A549 (cell line): ENCODE measurements at regions not wholly inside any gene's neighbourhood (a gene's known extent, or its start where the extent isn't known, plus 50 kb on each side); places are given as distances from the start of the nearest gene placed in this dataset.
A peak's percentile ranks its signal among the peaks of the same experiment; 100 is the strongest.

Experiments used
- ATAC-seq, 2 experiments: fragments of 200-7000 bp in 1 of 2; fragments of >200 bp in 1 of 2; cut with Nextera tagmentation in 1 of 2; cut with Tn5 transposase in 1 of 2; 3 replicates each; pipeline versions ENCODE4 v1.8.0 to v1.9.1; 2018 to 2020; ENCODE audit warnings: mild to moderate bottlenecking in 1 of 2, moderate library complexity in 1 of 2
- CTCF ChIA-PET: fragments of 300-600 bp; sonication (Branson Sonifier 250); formaldehyde crosslinking; extraction: SDS; loops from one replicate; lab custom pipeline; 2021; ENCODE audit warnings: antibody characterized with exemption, inconsistent platforms; lab: Yijun Ruan, JAX
- POLR2A ChIA-PET: fragments of 350-600 bp; formaldehyde crosslinking; extraction: SDS; loops from one replicate; lab custom pipeline; 2021; ENCODE audit warnings: antibody characterized with exemption, inconsistent platforms; lab: Yijun Ruan, JAX
- DNase-seq, 2 experiments: peaks; one replicate each; pipeline versions ENCODE4 v3.0.0 to v3.0.0-alpha.2; 2011 to 2016; ENCODE audit warnings: low read depth in 1 of 2, low spot score in 1 of 2
- FAIRE-seq: peaks from 2 replicates; lab custom pipeline; 2011; peaks lifted over from hg19 to GRCh38; lab: Jason Lieb, UNC
- H3K27ac ChIP-seq, 2 experiments: fragments of >200 bp; sonication (Bioruptor Twin); formaldehyde crosslinking; 3 replicates each; pipeline ENCODE4 v1.5.1; 2016 to 2017
- H3K4me1 ChIP-seq: fragments of >200 bp; sonication (Bioruptor Twin); formaldehyde crosslinking; 3 replicates; pipeline ENCODE4 v1.6.1; 2016
- H3K4me2 ChIP-seq: fragments of >200 bp; sonication (Bioruptor Twin); formaldehyde crosslinking; 3 replicates; pipeline ENCODE4 v1.6.1; 2016
- H3K4me3 ChIP-seq: fragments of >200 bp; sonication (Bioruptor Twin); formaldehyde crosslinking; 3 replicates; pipeline ENCODE4 v1.5.1; 2016
- H3K9me3 ChIP-seq: fragments of >200 bp; sonication (Bioruptor Twin); formaldehyde crosslinking; 3 replicates; pipeline ENCODE4 v1.6.1; 2016
- CBX2 ChIP-seq: fragments of 200-600 bp; sonication (generic); IDR thresholded peaks from 2 replicates; pipeline ENCODE4 v1.6.1; 2016; ENCODE audit warnings: low read depth, mild to moderate bottlenecking, borderline replicate concordance
- CEBPB ChIP-seq, 2 experiments: fragments of >200 bp in 1 of 2; sonication (Bioruptor Twin) in 1 of 2; formaldehyde crosslinking in 1 of 2; IDR thresholded peaks; 2 replicates each; pipeline ENCODE4 v1.6.1; 2012 to 2016
- ESRRA ChIP-seq: fragments of 150-350 bp; IDR thresholded peaks from 2 replicates; pipeline ENCODE4 v1.6.1; 2014; ENCODE audit warnings: mild to moderate bottlenecking, low read length, borderline replicate concordance
- GATA3 ChIP-seq: IDR thresholded peaks from 2 replicates; pipeline ENCODE4 v1.6.1; 2012; ENCODE audit warnings: borderline replicate concordance
- HOXB13 ChIP-seq: fragments of 250-450 bp; sonication (Bioruptor Pico); IDR thresholded peaks from 2 replicates; pipeline ENCODE4 v1.5.0; 2020; ENCODE audit warnings: low read depth, mild to moderate bottlenecking, moderate library complexity
- HOXB5 ChIP-seq: fragments of 250-450 bp; sonication (Bioruptor Pico); IDR thresholded peaks from 2 replicates; pipeline ENCODE4 v1.5.0; 2020; ENCODE audit warnings: mild to moderate bottlenecking, moderate library complexity
- JUNB ChIP-seq: fragments of >200 bp; sonication (Bioruptor Twin); formaldehyde crosslinking; IDR thresholded peaks from 2 replicates; pipeline ENCODE4 v1.6.1; 2016
- MYC ChIP-seq: IDR thresholded peaks from 2 replicates; pipeline ENCODE4 v1.6.1; 2012; ENCODE audit warnings: mild to moderate bottlenecking, inconsistent platforms, low read length, improper control_type of control experiment, borderline replicate concordance
- NFE2L2 ChIP-seq: fragments of 150-350 bp; conservative IDR thresholded peaks from 2 replicates; pipeline ENCODE4 v1.6.1; 2014; ENCODE audit warnings: low read length
- NR3C1 ChIP-seq: fragments of >200 bp; sonication (Bioruptor Twin); formaldehyde crosslinking; IDR thresholded peaks from 3 replicates; pipeline ENCODE4 v1.6.1; 2017
- POLR2A ChIP-seq: IDR thresholded peaks from 2 replicates; pipeline ENCODE4 v1.6.1; 2012; ENCODE audit warnings: mild to moderate bottlenecking, low read length
- RAD21 ChIP-seq, 2 experiments: fragments of >200 bp in 1 of 2; sonication (Bioruptor Twin) in 1 of 2; formaldehyde crosslinking in 1 of 2; IDR thresholded peaks in 1 of 2; conservative IDR thresholded peaks in 1 of 2; 2 replicates in 1 of 2; 3 replicates in 1 of 2; pipeline ENCODE4 v1.6.1; 2012 to 2018; ENCODE audit warnings: inconsistent platforms in 1 of 2
- RARB ChIP-seq: fragments of 250-450 bp; sonication (Bioruptor Pico); IDR thresholded peaks from 2 replicates; pipeline ENCODE4 v1.8.0; 2021; ENCODE audit warnings: mild to moderate bottlenecking, moderate library complexity
- ZNF302 ChIP-seq: fragments of 250-450 bp; sonication (Bioruptor Pico); IDR thresholded peaks from 2 replicates; pipeline ENCODE4 v1.9.0; 2021; ENCODE audit warnings: inconsistent platforms, mild to moderate bottlenecking, moderate library complexity
- WGBS: methylation state at CpG from one replicate; pipeline ENCODE4 v1.1.6; 2017; ENCODE audit errors: missing lambda C conversion rate; 5-methylcytosine and 5-hydroxymethylcytosine counted together
- TF ChIP-seq, protein P1 (sequence below): fragments of 200-600 bp; sonication (generic); IDR thresholded peaks from 2 replicates; pipeline ENCODE4 v1.6.1; 2016; ENCODE audit warnings: antibody characterized with exemption, mild to moderate bottlenecking, moderate library complexity
- TF ChIP-seq, protein P2 (sequence below): fragments of 250-450 bp; sonication (Bioruptor Pico); IDR thresholded peaks from 2 replicates; pipeline ENCODE4 v1.5.0; 2020; ENCODE audit warnings: low read depth, mild to moderate bottlenecking, moderate library complexity
- TF ChIP-seq, protein P3 (sequence below): IDR thresholded peaks from 2 replicates; pipeline ENCODE4 v1.6.1; 2012; ENCODE audit warnings: low read depth, borderline replicate concordance
- TF ChIP-seq, protein P4 (sequence below): fragments of 150-350 bp; IDR thresholded peaks from 2 replicates; pipeline ENCODE4 v1.6.1; 2014; ENCODE audit warnings: low read depth, mild to moderate bottlenecking, low read length
- TF ChIP-seq, protein P5 (sequence below): fragments of >200 bp; sonication (Bioruptor Twin); formaldehyde crosslinking; IDR thresholded peaks from 3 replicates; pipeline ENCODE4 v1.6.1; 2016
- TF ChIP-seq, protein P6 (sequence below): IDR thresholded peaks from 2 replicates; pipeline ENCODE4 v1.6.1; 2012
- TF ChIP-seq, protein P7 (sequence below): fragments of 250-450 bp; sonication (Bioruptor Pico); IDR thresholded peaks from 2 replicates; pipeline ENCODE4 v1.5.0; 2021; ENCODE audit warnings: mild to moderate bottlenecking, moderate library complexity, borderline replicate concordance
- TF ChIP-seq, protein P8 (sequence below): fragments of >200 bp; sonication (Bioruptor Twin); formaldehyde crosslinking; IDR thresholded peaks from 2 replicates; pipeline ENCODE4 v1.6.1; 2016

DNA sequence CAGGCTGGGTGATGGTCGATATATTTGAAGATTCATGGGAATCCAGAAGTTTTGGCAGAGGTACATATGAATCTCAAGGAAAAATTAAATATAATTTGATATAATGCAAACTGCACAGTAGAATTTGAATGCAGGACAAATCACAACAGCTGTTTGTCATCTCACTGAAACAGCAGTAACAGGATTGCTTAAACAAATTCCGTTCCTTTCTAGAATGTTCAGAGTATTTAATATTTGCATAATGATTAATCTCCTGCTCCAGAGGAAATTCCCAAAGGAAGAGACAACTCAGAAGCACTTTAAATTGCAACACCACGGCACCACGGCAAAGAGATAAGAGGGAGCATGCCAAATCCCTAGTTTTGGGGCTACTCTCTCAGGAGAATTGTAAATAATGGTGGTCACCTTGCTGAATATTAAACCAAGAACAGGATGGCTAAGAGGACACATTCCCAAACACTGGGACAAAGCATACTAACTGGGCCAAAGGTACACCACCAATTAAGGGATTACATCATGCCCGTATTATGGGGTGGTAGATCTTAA is 67.8 kb upstream of the MAP4K3 start (continued):
- TF ChIP-seq, protein P1, sequence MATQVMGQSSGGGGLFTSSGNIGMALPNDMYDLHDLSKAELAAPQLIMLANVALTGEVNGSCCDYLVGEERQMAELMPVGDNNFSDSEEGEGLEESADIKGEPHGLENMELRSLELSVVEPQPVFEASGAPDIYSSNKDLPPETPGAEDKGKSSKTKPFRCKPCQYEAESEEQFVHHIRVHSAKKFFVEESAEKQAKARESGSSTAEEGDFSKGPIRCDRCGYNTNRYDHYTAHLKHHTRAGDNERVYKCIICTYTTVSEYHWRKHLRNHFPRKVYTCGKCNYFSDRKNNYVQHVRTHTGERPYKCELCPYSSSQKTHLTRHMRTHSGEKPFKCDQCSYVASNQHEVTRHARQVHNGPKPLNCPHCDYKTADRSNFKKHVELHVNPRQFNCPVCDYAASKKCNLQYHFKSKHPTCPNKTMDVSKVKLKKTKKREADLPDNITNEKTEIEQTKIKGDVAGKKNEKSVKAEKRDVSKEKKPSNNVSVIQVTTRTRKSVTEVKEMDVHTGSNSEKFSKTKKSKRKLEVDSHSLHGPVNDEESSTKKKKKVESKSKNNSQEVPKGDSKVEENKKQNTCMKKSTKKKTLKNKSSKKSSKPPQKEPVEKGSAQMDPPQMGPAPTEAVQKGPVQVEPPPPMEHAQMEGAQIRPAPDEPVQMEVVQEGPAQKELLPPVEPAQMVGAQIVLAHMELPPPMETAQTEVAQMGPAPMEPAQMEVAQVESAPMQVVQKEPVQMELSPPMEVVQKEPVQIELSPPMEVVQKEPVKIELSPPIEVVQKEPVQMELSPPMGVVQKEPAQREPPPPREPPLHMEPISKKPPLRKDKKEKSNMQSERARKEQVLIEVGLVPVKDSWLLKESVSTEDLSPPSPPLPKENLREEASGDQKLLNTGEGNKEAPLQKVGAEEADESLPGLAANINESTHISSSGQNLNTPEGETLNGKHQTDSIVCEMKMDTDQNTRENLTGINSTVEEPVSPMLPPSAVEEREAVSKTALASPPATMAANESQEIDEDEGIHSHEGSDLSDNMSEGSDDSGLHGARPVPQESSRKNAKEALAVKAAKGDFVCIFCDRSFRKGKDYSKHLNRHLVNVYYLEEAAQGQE = no peak
- no peak for TF ChIP-seq HOXB13
- peak; percentile 64; the same call in 1 of the 2 replicates for TF ChIP-seq GATA3
- peak; percentile 96 to 98 for TF ChIP-seq CEBPB (IDR thresholded peaks at IDR 0.05)
- TF ChIP-seq NFE2L2 = no peak
- TF ChIP-seq ZNF302 = no peak
- TF ChIP-seq POLR2A = no peak
- TF ChIP-seq, protein P2, sequence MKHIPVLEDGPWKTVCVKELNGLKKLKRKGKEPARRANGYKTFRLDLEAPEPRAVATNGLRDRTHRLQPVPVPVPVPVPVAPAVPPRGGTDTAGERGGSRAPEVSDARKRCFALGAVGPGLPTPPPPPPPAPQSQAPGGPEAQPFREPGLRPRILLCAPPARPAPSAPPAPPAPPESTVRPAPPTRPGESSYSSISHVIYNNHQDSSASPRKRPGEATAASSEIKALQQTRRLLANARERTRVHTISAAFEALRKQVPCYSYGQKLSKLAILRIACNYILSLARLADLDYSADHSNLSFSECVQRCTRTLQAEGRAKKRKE (CRISPR knock-in tag) = no peak
- TF ChIP-seq, protein P3, sequence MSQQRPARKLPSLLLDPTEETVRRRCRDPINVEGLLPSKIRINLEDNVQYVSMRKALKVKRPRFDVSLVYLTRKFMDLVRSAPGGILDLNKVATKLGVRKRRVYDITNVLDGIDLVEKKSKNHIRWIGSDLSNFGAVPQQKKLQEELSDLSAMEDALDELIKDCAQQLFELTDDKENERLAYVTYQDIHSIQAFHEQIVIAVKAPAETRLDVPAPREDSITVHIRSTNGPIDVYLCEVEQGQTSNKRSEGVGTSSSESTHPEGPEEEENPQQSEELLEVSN = no peak
- TF ChIP-seq MYC = no peak
- TF ChIP-seq, protein P4, sequence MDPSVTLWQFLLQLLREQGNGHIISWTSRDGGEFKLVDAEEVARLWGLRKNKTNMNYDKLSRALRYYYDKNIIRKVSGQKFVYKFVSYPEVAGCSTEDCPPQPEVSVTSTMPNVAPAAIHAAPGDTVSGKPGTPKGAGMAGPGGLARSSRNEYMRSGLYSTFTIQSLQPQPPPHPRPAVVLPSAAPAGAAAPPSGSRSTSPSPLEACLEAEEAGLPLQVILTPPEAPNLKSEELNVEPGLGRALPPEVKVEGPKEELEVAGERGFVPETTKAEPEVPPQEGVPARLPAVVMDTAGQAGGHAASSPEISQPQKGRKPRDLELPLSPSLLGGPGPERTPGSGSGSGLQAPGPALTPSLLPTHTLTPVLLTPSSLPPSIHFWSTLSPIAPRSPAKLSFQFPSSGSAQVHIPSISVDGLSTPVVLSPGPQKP = no peak
- TF ChIP-seq, protein P5, sequence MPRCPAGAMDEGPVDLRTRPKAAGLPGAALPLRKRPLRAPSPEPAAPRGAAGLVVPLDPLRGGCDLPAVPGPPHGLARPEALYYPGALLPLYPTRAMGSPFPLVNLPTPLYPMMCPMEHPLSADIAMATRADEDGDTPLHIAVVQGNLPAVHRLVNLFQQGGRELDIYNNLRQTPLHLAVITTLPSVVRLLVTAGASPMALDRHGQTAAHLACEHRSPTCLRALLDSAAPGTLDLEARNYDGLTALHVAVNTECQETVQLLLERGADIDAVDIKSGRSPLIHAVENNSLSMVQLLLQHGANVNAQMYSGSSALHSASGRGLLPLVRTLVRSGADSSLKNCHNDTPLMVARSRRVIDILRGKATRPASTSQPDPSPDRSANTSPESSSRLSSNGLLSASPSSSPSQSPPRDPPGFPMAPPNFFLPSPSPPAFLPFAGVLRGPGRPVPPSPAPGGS = peak; percentile 90
- TF ChIP-seq CBX2 = no peak
- TF ChIP-seq JUNB = peak; percentile 88
- TF ChIP-seq, protein P6, sequence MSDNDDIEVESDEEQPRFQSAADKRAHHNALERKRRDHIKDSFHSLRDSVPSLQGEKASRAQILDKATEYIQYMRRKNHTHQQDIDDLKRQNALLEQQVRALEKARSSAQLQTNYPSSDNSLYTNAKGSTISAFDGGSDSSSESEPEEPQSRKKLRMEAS = no peak

DNA sequence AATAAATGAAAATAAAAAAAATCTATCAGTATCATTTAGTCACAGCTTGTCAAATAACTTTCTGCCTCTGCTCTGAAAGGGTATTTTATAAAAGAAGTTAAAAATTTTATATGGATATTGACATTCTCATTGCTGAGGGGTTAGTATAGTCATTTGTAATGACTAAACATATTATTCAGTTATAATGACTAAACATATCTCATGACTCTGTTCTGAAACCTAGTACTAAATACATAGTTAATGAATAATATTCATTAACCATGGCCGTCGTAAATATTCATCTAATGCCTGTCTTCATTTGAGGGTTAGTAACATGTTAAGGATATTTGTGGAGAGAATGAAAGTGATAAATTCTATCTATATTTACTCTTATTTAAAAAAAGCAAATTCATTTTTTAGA is 69.1 kb upstream of the MAP4K3 start:
- H3K4me2 ChIP-seq = peak overlapping the region; percentile 75; the same call in 2 of the 3 replicates
- no peaks in the 10 kb centered on the region for H3K9me3 ChIP-seq
- TF ChIP-seq NR3C1 (no peak), RARB (CRISPR knock-in tag) (no peak)
- FAIRE-seq (no peak), DNase-seq (no peak), ATAC-seq (no peak)
- H3K4me1 ChIP-seq = peaks cover 46% of the 10 kb centered on the region
- POLR2A ChIA-PET = no interaction called here
- 37% methylated on average over 2 of the region's 2 CpGs for WGBS
- H3K27ac ChIP-seq = peak overlapping the region; percentile 78 to 87
- H3K4me3 ChIP-seq = no peak overlapping the region
- CTCF ChIA-PET = interaction anchor here (0.7 to 0.9 kb wide), 2 partner anchors 26 to 45 kb away, joined by 3 read pairs; no protein-coding TSS in a partner anchor

DNA sequence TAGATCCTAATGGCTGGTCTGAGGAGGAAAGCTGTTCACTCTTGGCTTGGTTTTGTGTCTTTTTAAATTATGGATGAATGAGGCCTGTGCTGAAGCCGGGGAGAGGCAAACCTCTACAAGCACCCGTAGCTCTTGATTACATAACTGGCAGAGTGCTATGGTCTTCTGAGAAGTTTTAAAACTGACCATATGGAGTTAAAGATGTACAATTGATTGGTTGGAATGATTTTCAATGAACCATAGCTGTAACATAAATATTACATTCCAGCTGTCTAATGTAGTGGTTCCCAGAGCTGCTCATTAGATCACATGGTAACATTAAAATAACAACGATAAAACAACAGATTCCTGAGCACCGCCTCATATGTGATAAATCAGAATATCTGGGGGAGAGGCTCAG is 71.1 kb upstream of the MAP4K3 start:
- ATAC-seq = no peak
- TF ChIP-seq, protein P6 = no peak
- no peak for TF ChIP-seq ESRRA
- no peak for TF ChIP-seq HOXB5 (CRISPR knock-in tag)
- TF ChIP-seq, protein P2 (CRISPR knock-in tag) = no peak
- TF ChIP-seq, protein P7, sequence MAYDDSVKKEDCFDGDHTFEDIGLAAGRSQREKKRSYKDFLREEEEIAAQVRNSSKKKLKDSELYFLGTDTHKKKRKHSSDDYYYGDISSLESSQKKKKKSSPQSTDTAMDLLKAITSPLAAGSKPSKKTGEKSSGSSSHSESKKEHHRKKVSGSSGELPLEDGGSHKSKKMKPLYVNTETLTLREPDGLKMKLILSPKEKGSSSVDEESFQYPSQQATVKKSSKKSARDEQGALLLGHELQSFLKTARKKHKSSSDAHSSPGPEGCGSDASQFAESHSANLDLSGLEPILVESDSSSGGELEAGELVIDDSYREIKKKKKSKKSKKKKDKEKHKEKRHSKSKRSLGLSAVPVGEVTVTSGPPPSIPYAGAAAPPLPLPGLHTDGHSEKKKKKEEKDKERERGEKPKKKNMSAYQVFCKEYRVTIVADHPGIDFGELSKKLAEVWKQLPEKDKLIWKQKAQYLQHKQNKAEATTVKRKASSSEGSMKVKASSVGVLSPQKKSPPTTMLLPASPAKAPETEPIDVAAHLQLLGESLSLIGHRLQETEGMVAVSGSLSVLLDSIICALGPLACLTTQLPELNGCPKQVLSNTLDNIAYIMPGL (CRISPR knock-in tag) = no peak
- TF ChIP-seq, protein P3 = no peak
- TF ChIP-seq, protein P8, sequence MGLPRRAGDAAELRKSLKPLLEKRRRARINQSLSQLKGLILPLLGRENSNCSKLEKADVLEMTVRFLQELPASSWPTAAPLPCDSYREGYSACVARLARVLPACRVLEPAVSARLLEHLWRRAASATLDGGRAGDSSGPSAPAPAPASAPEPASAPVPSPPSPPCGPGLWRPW = no peak
- TF ChIP-seq RAD21 (conservative IDR thresholded peaks at IDR 0.05 in 1 of 2, IDR thresholded peaks at IDR 0.05 in 1 of 2) = no peak

More for the DNA sequence above, 71.1 kb upstream of the MAP4K3 start:
- Histone ChIP-seq H3K9me3 (no peaks in the 10 kb centered on the region), H3K27ac (peak overlapping the region in 1 of 2 experiments; percentile 20; a peak in 2 of 6 replicates), H3K4me3 (no peak overlapping the region), H3K4me2 (no peak overlapping the region), H3K4me1 (peaks cover 52% of the 10 kb centered on the region)
- CTCF ChIA-PET = interaction anchor here (1.0 to 2.0 kb wide), 5 partner anchors 9 to 130 kb away, joined by 3 to 5 read pairs (median 4); no protein-coding TSS in a partner anchor
- FAIRE-seq = no peak
- WGBS = 82% methylated on average over 4 of the region's 4 CpGs
- POLR2A ChIA-PET = no interaction called here
- no peak for DNase-seq
